ENCODE measurements at regions not wholly inside any gene's neighbourhood (a gene's known extent, or its start where the extent isn't known, plus 50 kb on each side); places are given as distances from the start of the nearest gene placed in this dataset.

DNA sequence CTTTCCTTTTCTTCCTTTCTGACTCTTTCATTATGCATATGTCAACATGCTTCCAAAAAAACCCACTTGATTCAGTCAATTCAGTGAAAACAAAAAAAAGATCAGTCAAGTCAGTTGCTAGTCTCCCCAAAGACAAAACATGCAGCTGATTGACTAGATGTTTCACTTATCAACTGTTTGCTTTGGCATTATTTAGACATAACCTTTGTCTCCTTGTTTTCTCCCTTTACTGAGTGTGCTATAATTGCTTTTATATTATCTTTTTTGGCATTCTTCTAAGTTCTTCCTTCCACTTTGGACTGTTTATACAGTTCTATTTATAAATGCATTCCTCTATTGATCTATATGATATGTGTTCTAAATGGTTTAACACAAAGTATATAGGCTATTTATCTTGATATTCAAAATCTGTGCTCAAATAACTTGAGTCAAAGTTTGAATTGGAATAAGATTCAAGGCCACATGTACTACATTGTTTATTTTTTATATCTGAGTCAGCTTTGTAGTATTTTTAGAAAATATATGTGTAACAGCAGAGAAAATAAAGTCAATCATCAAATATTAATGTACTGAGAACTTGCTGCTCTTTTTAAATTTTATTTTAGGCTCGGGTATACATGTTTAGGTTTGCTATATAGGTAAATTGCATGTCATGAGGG lies 260.5 kb downstream of the CENPW start:
- no peaks in the 10 kb centered on the region for H3K9me3 ChIP-seq
- no peak overlapping the region for H3K4me3 ChIP-seq (ENCODE audit: low read depth in 1 of 2, low read length in 1 of 2)
- no peaks in the 10 kb centered on the region for H3K27me3 ChIP-seq
- H3K27ac ChIP-seq, result no peak overlapping the region
- no peaks in the 10 kb centered on the region for H3K4me1 ChIP-seq (ENCODE audit: control insufficient read depth in 1 of 2, insufficient read depth in 1 of 2, low read depth in 1 of 2, low read length in 1 of 2)
- TF ChIP-seq, protein P1, sequence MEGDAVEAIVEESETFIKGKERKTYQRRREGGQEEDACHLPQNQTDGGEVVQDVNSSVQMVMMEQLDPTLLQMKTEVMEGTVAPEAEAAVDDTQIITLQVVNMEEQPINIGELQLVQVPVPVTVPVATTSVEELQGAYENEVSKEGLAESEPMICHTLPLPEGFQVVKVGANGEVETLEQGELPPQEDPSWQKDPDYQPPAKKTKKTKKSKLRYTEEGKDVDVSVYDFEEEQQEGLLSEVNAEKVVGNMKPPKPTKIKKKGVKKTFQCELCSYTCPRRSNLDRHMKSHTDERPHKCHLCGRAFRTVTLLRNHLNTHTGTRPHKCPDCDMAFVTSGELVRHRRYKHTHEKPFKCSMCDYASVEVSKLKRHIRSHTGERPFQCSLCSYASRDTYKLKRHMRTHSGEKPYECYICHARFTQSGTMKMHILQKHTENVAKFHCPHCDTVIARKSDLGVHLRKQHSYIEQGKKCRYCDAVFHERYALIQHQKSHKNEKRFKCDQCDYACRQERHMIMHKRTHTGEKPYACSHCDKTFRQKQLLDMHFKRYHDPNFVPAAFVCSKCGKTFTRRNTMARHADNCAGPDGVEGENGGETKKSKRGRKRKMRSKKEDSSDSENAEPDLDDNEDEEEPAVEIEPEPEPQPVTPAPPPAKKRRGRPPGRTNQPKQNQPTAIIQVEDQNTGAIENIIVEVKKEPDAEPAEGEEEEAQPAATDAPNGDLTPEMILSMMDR (IDR thresholded peaks at IDR 0.05), result no peak
- no peaks in the 10 kb centered on the region for H3K36me3 ChIP-seq

DNA sequence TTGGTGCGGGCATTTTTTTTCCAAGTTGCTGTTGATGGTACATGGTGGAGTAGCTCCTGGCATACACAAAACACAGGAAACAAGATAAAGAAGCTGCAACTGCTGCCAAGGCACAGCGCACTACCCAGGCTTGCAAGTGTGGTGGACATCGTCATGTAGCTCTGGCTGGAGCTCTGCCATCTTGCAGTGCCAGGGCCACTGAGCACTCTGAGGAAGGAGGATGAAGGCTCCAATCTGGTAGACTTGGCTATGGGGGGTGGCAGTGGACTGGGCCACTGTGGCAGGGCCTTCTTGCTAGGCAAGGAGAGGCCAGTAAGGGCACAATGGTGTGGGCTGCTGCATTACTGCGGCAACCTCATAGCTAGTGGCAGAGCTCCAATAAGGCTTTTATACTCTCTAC lies 263.5 kb downstream of the CENPW start:
- Histone ChIP-seq H3K36me3 (no peaks in the 10 kb centered on the region), H3K27me3 (no peaks in the 10 kb centered on the region), H3K9me3 (no peaks in the 10 kb centered on the region), H3K27ac (no peak overlapping the region), H3K4me3 (ENCODE audit: low read depth in 1 of 2, low read length in 1 of 2) (no peak overlapping the region), H3K4me1 (ENCODE audit: control insufficient read depth in 1 of 2, insufficient read depth in 1 of 2, low read depth in 1 of 2, low read length in 1 of 2) (no peaks in the 10 kb centered on the region)
- TF ChIP-seq, protein P1 (IDR thresholded peaks at IDR 0.05), result no peak

DNA sequence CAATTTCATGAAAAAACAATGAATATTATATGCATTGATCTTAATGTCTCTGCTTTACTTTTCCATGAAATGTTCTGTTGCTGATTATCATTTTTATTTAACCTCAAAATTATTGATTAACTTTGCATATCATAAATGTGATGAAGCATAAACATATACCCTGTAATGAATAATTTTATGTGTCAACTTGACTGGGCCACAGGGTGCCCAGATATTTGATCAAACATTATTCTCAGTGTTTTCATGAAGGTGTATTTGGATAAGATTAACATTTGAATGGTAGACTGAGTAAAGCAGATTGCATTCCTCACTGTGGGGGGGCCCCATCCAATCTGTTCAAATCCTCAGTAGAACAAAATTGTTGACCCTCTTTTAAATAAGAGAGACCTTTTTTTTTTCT lies 265.2 kb downstream of the CENPW start:
- no peaks in the 10 kb centered on the region for H3K36me3 ChIP-seq
- H3K27me3 ChIP-seq, result no peaks in the 10 kb centered on the region
- no peak overlapping the region for H3K4me3 ChIP-seq (ENCODE audit: low read depth in 1 of 2, low read length in 1 of 2)
- TF ChIP-seq, protein P1 (IDR thresholded peaks at IDR 0.05), result no peak
- H3K9me3 ChIP-seq, result no peaks in the 10 kb centered on the region
- H3K4me1 ChIP-seq (ENCODE audit: control insufficient read depth in 1 of 2, insufficient read depth in 1 of 2, low read depth in 1 of 2, low read length in 1 of 2), result no peaks in the 10 kb centered on the region
- no peak overlapping the region for H3K27ac ChIP-seq

DNA sequence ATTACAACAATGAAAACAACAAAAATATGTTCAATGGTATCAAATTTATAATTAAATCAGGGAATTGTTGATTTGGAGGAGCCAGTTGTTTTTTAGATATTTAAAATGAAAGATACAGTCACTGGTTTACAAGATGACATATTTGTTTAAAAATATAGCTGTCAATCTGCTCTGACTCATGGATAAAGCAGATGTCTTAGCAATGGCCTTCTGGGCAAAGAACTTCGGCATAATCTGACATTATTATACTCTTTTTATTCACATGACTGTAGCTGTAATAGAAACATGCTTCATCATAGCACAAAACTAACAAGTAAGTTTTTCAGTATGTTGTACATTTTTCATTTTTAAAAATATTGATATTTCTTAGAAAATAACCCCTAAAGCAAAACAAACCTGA lies 267.4 kb downstream of the CENPW start:
- Histone ChIP-seq H3K9me3 (no peaks in the 10 kb centered on the region), H3K36me3 (no peaks in the 10 kb centered on the region), H3K27ac (no peak overlapping the region), H3K4me1 (ENCODE audit: control insufficient read depth in 1 of 2, insufficient read depth in 1 of 2, low read depth in 1 of 2, low read length in 1 of 2) (no peaks in the 10 kb centered on the region), H3K4me3 (ENCODE audit: low read depth in 1 of 2, low read length in 1 of 2) (no peak overlapping the region), H3K27me3 (no peaks in the 10 kb centered on the region)
- TF ChIP-seq, protein P1 (IDR thresholded peaks at IDR 0.05), result no peak

DNA sequence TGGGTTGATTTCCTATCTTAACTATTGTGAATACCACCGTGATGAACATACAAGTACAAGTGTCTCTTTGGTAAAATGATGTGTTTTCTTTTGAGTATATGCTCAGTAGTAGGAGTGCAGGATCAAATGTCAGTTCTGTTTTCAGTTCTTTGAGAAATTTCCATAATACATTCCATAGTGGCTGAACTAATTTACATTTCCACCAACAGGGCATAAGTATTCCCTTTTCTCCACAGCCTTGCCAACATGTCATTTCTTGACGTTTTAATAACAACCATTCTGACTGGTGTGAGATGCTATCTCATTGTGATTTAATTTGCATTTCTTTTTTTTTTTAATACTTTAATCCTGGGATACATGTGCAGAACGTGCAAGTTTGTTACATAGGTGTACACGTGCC lies 268.8 kb downstream of the CENPW start:
- Histone ChIP-seq H3K27me3 (no peaks in the 10 kb centered on the region), H3K36me3 (no peaks in the 10 kb centered on the region), H3K4me1 (ENCODE audit: control insufficient read depth in 1 of 2, insufficient read depth in 1 of 2, low read depth in 1 of 2, low read length in 1 of 2) (no peaks in the 10 kb centered on the region), H3K4me3 (ENCODE audit: low read depth in 1 of 2, low read length in 1 of 2) (no peak overlapping the region), H3K9me3 (no peaks in the 10 kb centered on the region), H3K27ac (no peak overlapping the region)
- TF ChIP-seq, protein P1 (IDR thresholded peaks at IDR 0.05), result no peak

All from neutrophil (primary cell).